KMS-11 (cell line): ENCODE measurements at regions not wholly inside any gene's neighbourhood (a gene's known extent, or its start where the extent isn't known, plus 50 kb on each side); places are given as distances from the start of the nearest gene placed in this dataset.
"Not testable (repeated sequence)": the region's sequence is repeated elsewhere in the genome, so short reads cannot be mapped to it uniquely, and the experiment has no call there.

Experiments
- H2AFZ ChIP-seq: fragments of 200-600 bp; sonication (generic); 2 replicates; pipeline ENCODE4 v1.6.1; 2016; ENCODE audit warnings: antibody characterized with exemption, mixed run types, low read depth
- H3K27ac ChIP-seq: fragments of 200-600 bp; sonication (generic); 2 replicates; pipeline ENCODE4 v1.6.1; 2016; ENCODE audit warnings: mild to moderate bottlenecking, mixed run types
- H3K27me3 ChIP-seq: fragments of 200-600 bp; sonication (generic); 2 replicates; pipeline ENCODE4 v1.6.1; 2017; ENCODE audit warnings: mild to moderate bottlenecking, low read depth, mixed run types, moderate library complexity; ENCODE audit not compliant: insufficient read depth
- H3K36me3 ChIP-seq: fragments of 200-600 bp; sonication (generic); 2 replicates; pipeline ENCODE4 v1.6.1; 2017; ENCODE audit warnings: mild to moderate bottlenecking, mixed run types; ENCODE audit not compliant: insufficient read depth
- H3K4me1 ChIP-seq: fragments of 200-600 bp; sonication (generic); 2 replicates; pipeline ENCODE4 v1.6.1; 2016; ENCODE audit warnings: mild to moderate bottlenecking, low read depth, mixed run types; ENCODE audit not compliant: poor library complexity, severe bottlenecking
- H3K4me2 ChIP-seq: fragments of 200-600 bp; sonication (generic); 2 replicates; pipeline ENCODE4 v1.7.0; 2016; ENCODE audit warnings: mild to moderate bottlenecking, mixed run types
- H3K4me3 ChIP-seq: fragments of 200-600 bp; sonication (generic); IDR thresholded peaks from 2 replicates; pipeline ENCODE4 v1.6.1; 2017; ENCODE audit warnings: low read depth, low read length, mixed read lengths; ENCODE audit not compliant: insufficient read depth
- H3K79me2 ChIP-seq: fragments of 200-600 bp; sonication (generic); 2 replicates; pipeline ENCODE4 v1.6.1; 2016; ENCODE audit warnings: low read depth, mixed run types; ENCODE audit not compliant: insufficient read depth
- H3K9ac ChIP-seq: fragments of 200-600 bp; sonication (generic); 2 replicates; pipeline ENCODE4 v1.6.1; 2016; ENCODE audit warnings: mild to moderate bottlenecking, mixed run types
- H4K20me1 ChIP-seq: fragments of 200-600 bp; sonication (generic); 2 replicates; pipeline ENCODE4 v1.6.1; 2016; ENCODE audit warnings: mild to moderate bottlenecking, mixed run types; ENCODE audit not compliant: insufficient read depth
- TF ChIP-seq, protein P1 (sequence below): fragments of 200-600 bp; sonication (generic); conservative IDR thresholded peaks from 2 replicates; pipeline ENCODE4 v1.6.1; 2017; ENCODE audit warnings: low read depth, mild to moderate bottlenecking, antibody characterized with exemption, low read length, moderate library complexity, mixed read lengths

DNA sequence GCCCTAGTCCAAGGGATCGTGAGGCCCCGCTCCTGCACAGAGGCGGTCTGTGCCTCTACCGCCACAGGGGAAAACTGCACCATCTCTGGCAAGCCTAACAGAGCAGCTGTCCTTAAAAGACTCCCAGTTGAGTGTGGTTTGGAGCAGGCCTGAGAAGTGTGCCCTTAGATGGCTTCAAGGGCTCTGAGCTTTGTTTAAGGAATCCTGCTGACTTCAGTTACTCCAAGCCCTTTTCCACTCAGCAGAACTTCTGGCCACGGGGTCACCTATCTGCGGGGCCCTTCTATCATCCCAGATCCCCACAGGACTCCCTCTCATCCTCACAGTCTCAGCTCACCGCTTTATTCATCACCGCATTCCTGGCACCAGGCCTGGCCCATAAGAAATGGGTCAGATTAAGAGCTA, 131.5 kb downstream of the CCDC74A start:
- H3K79me2 ChIP-seq: no peaks in the 10 kb centered on the region
- H3K36me3 ChIP-seq: no peaks in the 10 kb centered on the region
- no peak overlapping the region for H3K9ac ChIP-seq
- H3K27me3 ChIP-seq: no peaks in the 10 kb centered on the region
- no peaks in the 10 kb centered on the region for H4K20me1 ChIP-seq
- no peak overlapping the region for H2AFZ ChIP-seq
- H3K4me3 ChIP-seq: no peak overlapping the region
- H3K4me1 ChIP-seq: no peaks in the 10 kb centered on the region
- H3K4me2 ChIP-seq: no peak overlapping the region
- H3K27ac ChIP-seq: no peak overlapping the region
- TF ChIP-seq, protein P1, sequence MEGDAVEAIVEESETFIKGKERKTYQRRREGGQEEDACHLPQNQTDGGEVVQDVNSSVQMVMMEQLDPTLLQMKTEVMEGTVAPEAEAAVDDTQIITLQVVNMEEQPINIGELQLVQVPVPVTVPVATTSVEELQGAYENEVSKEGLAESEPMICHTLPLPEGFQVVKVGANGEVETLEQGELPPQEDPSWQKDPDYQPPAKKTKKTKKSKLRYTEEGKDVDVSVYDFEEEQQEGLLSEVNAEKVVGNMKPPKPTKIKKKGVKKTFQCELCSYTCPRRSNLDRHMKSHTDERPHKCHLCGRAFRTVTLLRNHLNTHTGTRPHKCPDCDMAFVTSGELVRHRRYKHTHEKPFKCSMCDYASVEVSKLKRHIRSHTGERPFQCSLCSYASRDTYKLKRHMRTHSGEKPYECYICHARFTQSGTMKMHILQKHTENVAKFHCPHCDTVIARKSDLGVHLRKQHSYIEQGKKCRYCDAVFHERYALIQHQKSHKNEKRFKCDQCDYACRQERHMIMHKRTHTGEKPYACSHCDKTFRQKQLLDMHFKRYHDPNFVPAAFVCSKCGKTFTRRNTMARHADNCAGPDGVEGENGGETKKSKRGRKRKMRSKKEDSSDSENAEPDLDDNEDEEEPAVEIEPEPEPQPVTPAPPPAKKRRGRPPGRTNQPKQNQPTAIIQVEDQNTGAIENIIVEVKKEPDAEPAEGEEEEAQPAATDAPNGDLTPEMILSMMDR: no peak

DNA sequence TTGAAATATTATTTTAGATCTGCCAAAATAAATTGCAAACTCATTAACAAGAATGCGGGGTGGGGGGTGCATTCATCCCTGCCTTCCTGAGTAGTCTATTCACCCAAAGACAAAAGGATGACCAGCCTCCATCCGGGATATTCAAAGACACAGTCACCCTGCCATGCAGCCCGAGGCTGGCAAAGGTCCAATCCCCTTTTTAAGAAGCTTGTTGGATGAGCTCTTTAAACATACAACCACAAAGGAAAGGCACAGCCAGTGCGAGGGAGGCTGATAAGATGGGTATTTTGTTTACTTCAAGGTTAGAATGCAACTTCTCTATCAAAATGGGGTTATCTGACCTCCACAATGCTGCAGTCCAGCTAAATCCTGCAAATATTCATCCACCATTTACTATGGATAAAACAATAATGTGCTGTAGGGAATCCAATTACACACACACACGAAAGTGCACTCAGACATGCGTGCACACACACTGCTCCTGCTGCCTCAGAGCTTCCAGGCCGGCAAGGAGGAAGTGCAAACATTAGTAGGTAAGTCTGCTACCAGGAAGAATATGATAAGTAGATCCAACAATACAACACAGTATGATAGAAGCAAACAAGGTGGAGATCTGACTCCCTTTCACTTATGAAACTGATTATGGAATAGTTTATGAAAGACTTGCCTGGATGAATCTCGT, 133.6 kb downstream of the CCDC74A start:
- not testable (repeated sequence) for H3K79me2 ChIP-seq, H3K4me1 ChIP-seq, H3K27ac ChIP-seq, H3K4me2 ChIP-seq, H3K4me3 ChIP-seq, H3K27me3 ChIP-seq, H4K20me1 ChIP-seq, H3K9ac ChIP-seq, H2AFZ ChIP-seq, H3K36me3 ChIP-seq

DNA sequence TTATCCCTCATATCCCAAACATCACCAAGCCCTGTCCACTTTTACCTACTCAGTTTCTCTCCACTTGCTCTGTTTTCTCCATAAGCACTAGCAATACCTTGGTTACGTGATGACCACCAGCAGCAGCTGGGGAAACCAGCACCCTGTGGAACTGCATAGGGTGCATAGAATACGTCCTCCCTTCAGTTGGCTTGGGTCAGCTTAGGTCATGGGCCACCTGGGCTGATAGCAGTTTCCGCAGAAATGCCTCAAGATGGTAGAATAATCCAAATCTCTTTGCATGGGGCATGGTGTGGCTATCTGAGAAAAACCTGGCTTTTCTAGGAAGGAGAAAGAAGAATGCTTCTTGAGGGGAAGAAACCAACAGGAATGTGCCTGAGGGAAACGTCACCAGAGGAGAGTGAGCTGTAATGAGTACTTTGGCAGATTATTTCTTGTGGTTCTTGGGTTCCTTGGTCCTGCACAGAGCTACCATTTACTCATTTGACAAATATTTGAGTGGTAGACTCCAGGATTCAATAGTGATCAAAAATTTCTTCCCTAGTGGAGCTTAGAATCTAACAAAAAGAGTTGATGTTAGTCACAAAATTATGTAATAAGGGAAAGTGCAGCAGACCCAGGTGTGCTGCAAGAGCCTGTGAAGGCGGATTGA, 134.3 kb downstream of the CCDC74A start:
- not testable (repeated sequence) for H3K27me3 ChIP-seq, H3K79me2 ChIP-seq, H3K9ac ChIP-seq, H4K20me1 ChIP-seq, H3K27ac ChIP-seq, H3K4me2 ChIP-seq, H2AFZ ChIP-seq, H3K4me3 ChIP-seq, H3K36me3 ChIP-seq, H3K4me1 ChIP-seq

DNA sequence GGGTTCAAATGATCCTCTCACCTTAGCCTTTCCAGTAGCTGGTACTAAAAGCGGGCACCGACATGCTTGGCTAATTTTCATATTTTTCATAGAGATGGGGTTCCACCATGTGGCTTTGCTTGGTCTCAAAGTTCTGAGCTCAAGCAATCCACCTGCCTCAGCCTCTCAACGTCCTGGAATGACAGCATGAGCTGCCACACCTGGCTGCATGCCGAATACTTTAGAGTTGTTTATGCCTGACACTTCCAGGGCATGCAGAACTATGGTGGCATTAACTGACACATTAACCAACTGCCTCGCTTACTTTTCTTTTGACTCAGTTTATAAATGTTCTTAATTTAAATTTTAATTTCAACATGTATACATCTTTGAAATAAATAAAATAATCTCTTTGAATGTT, 135.8 kb downstream of the CCDC74A start:
- not testable (repeated sequence) for H3K79me2 ChIP-seq, H3K4me2 ChIP-seq, H3K4me3 ChIP-seq, H3K4me1 ChIP-seq, H2AFZ ChIP-seq, H3K27ac ChIP-seq, H3K27me3 ChIP-seq, H3K36me3 ChIP-seq, H3K9ac ChIP-seq, H4K20me1 ChIP-seq

DNA sequence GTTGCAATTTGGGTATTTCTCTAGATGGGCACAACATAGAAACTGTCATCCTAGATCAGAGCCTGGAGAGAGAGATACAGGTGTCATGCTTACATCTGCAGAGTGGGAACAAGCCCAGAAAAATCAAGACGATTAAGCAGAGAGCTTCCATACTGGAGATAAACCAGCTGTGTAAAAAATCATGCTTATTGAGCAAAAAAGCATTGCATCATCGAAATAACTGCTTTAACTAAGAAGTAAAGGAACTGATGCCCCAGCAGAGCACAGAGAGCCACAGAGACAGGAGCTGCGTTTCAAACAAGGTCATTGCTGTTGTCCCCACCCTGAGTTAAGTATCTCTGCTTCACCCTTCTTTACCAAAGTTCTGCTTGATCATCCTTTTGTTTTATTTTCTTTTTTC, 138.0 kb downstream of the CCDC74A start:
- not testable (repeated sequence) for H3K9ac ChIP-seq, H2AFZ ChIP-seq, H3K27me3 ChIP-seq, H3K4me3 ChIP-seq, H3K79me2 ChIP-seq, H3K36me3 ChIP-seq, H3K27ac ChIP-seq, H4K20me1 ChIP-seq, H3K4me1 ChIP-seq, H3K4me2 ChIP-seq

DNA sequence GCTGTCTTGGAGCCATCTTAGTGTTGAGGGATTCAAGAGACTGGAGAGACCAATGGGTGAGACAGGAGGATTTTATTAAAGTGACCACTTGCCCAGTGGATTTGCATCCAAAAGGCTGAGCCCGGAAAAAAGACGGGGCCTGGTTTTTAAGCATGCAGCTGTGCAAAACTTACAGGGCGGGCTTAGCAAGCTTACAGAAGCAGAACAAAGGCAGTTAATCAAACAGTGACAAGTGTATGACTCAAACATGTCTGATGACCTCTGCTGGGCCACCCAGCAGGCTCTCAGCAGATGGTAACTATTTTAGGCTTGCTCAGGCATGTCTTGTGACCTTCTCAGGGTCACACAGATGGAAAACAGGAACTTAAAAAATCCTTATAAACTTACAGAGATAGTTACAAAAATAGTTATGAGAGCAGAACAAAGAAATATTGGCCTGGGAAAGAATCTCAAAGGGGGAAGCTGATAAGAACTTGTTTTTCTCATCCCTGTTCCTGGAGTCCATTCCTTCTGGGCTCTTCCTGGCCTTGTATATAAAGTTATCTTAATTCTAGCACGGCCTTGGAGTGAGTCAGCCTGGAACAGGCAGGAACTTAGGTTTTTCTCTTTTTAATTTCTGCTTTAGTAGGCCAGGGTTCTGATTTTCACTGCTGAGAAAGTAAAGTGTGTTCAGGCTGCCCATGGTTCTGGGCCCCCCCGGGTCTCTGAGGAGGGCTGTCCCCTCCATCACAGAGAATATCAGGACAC, 141.3 kb downstream of the CCDC74A start:
- not testable (repeated sequence) for H3K36me3 ChIP-seq, H3K4me2 ChIP-seq, H4K20me1 ChIP-seq, H3K9ac ChIP-seq, H3K27me3 ChIP-seq, H3K4me1 ChIP-seq, H2AFZ ChIP-seq, H3K27ac ChIP-seq, H3K79me2 ChIP-seq, H3K4me3 ChIP-seq

DNA sequence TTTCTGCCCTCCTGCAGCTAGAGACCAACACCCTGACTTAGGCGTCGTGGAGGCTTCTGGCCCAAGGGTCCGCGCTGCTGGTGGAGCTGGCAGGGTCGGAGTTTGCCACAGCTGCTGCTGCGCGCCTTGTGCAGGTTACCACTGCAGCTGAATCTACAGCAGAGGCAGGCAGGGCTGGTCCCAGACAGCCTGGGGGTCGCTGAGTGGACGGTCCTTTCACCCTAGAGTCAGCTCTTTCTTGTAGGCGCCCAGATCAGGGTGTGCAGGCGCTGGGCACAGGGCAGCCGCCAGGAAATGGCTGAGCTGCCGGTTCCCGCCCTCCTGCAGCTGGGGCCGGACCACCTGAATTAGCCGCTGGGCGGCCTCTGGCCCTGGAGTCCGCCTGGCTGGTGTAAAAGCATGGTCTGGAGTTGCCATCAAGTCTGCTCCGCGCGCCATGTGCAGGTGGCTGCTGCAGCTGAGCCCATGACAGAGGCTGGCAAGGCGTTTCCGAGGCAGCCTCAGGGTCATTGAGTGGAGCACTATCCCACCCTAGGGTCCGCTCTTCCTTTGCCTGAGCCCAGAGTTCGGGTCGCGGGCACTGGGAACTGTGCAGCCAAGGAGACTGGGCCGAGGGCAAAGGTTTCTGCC, 144.3 kb downstream of the CCDC74A start:
- Histone ChIP-seq H3K4me2 (peak overlapping the region; percentile 84; the same call in 1 of the 2 replicates), H2AFZ (peak overlapping the region; percentile 96)
- H3K9ac ChIP-seq, H3K4me1 ChIP-seq, H3K27me3 ChIP-seq, H3K79me2 ChIP-seq, H3K4me3 ChIP-seq, H3K36me3 ChIP-seq, H3K27ac ChIP-seq, H4K20me1 ChIP-seq: not testable (repeated sequence)
